H1 (cell line): ENCODE measurements at regions not wholly inside any gene's neighbourhood (a gene's known extent, or its start where the extent isn't known, plus 50 kb on each side); places are given as distances from the start of the nearest gene placed in this dataset.

ENCODE experiments used
- CTCF ChIA-PET: fragments of 300-600 bp; sonication (Branson Sonifier 250); formaldehyde crosslinking; loops from one replicate; lab custom pipeline; 2021; ENCODE audit not compliant: partially characterized antibody; lab: Charles Lee
- POLR2A ChIA-PET: fragments of 300-600 bp; sonication (Branson Sonifier 250); formaldehyde crosslinking; loops from one replicate; lab custom pipeline; 2021; ENCODE audit warnings: inconsistent platforms; ENCODE audit not compliant: partially characterized antibody; lab: Charles Lee
- DNase-seq, 2 experiments: peaks; one replicate each; pipeline versions ENCODE4 v3.0.0 to v3.0.0-alpha.2; 2010 to 2022; ENCODE audit warnings: low spot score in 2 of 2, low read depth in 1 of 2, mixed read lengths in 1 of 2
- FAIRE-seq: peaks from 2 replicates; lab custom pipeline; 2011; peaks lifted over from hg19 to GRCh38; lab: Jason Lieb, UNC
- H2AFZ ChIP-seq: 2 replicates; pipeline ENCODE4 v1.8.1; 2012; ENCODE audit warnings: low read length, inconsistent platforms
- H2AK5ac ChIP-seq: 2 replicates; pipeline ENCODE4 v1.6.1; 2013; ENCODE audit warnings: low read depth, low read length
- H2BK120ac ChIP-seq: replicated peaks from 2 replicates; pipeline ENCODE3; 2013; ENCODE audit warnings: low read depth, low read length, inconsistent platforms
- H2BK12ac ChIP-seq: 2 replicates; pipeline ENCODE4 v1.6.1; 2013; ENCODE audit warnings: low read depth, low read length
- H2BK15ac ChIP-seq: 2 replicates; pipeline ENCODE4 v1.6.1; 2013; ENCODE audit warnings: low read length
- H2BK20ac ChIP-seq: 2 replicates; pipeline ENCODE4 v1.6.1; 2013; ENCODE audit warnings: low read length
- H2BK5ac ChIP-seq: 2 replicates; pipeline ENCODE4 v1.6.1; 2013; ENCODE audit warnings: low read depth, low read length
- H3K14ac ChIP-seq: 2 replicates; pipeline ENCODE4 v1.6.1; 2013; ENCODE audit warnings: inconsistent platforms; ENCODE audit not compliant: insufficient read length
- H3K18ac ChIP-seq: 2 replicates; pipeline ENCODE4 v1.6.1; 2013; ENCODE audit warnings: low read length; ENCODE audit errors: extremely low read depth
- H3K23ac ChIP-seq: 2 replicates; pipeline ENCODE4 v1.6.1; 2013; ENCODE audit warnings: inconsistent platforms; ENCODE audit not compliant: insufficient read length
- H3K23me2 ChIP-seq: 2 replicates; pipeline ENCODE4 v1.6.1; 2013; ENCODE audit warnings: low read depth, low read length
- H3K27ac ChIP-seq: 2 replicates; pipeline ENCODE4 v1.6.1; 2011; ENCODE audit warnings: low read depth, low read length, inconsistent platforms
- H3K27me3 ChIP-seq, 4 experiments: replicated peaks in 1 of 4; 1 replicate in 1 of 4; 2 replicates in 3 of 4; pipeline versions ENCODE4 v1.6.1 to v1.8.1; 2011 to 2013; ENCODE audit warnings: low read length in 3 of 4, mild to moderate bottlenecking in 3 of 4, inconsistent platforms in 2 of 4, mixed read lengths in 2 of 4, moderate library complexity in 1 of 4; ENCODE audit not compliant: control insufficient read depth in 3 of 4, insufficient read depth in 3 of 4; ENCODE audit errors: extremely low read depth in 1 of 4
- H3K36me3 ChIP-seq, 4 experiments: 2 replicates each; pipeline versions ENCODE4 v1.6.1 to v1.8.1; 2011 to 2013; ENCODE audit warnings: mild to moderate bottlenecking in 4 of 4, low read length in 3 of 4, moderate library complexity in 2 of 4, control low read depth in 1 of 4, inconsistent platforms in 1 of 4; ENCODE audit not compliant: insufficient read depth in 4 of 4, control insufficient read depth in 2 of 4
- H3K4ac ChIP-seq: replicated peaks from 2 replicates; pipeline ENCODE3; 2013; ENCODE audit warnings: low read length, low read depth, mixed read lengths, inconsistent platforms; ENCODE audit not compliant: insufficient read length
- H3K4me1 ChIP-seq, 4 experiments: replicated peaks in 1 of 4; 1 replicate in 1 of 4; 2 replicates in 3 of 4; pipeline versions ENCODE4 v1.6.1 to v1.8.1; 2011 to 2013; ENCODE audit warnings: low read length in 3 of 4, inconsistent platforms in 2 of 4, mixed read lengths in 1 of 4; ENCODE audit not compliant: insufficient read depth in 4 of 4, control insufficient read depth in 3 of 4
- H3K4me2 ChIP-seq, 2 experiments: 2 replicates each; pipeline versions ENCODE4 v1.6.1 to v1.8.1; 2011 to 2013; ENCODE audit warnings: low read depth in 2 of 2, low read length in 2 of 2, control low read depth in 1 of 2, inconsistent platforms in 1 of 2, mild to moderate bottlenecking in 1 of 2; ENCODE audit not compliant: insufficient read depth in 1 of 2
- H3K4me3 ChIP-seq, 4 experiments: fragments of 200-600, 300-600 bp in 1 of 4; sonication (generic), shearing (Covaris generic), sonication (Bioruptor Twin) in 1 of 4; 2 replicates each; pipeline versions ENCODE4 v1.5.1 to v1.8.1; 2011 to 2016; ENCODE audit warnings: low read length in 4 of 4, low read depth in 3 of 4, control low read depth in 2 of 4, inconsistent platforms in 2 of 4, mild to moderate bottlenecking in 2 of 4, mixed read lengths in 1 of 4, moderate library complexity in 1 of 4; ENCODE audit not compliant: insufficient read depth in 2 of 4; ENCODE audit errors: extremely low read depth in 1 of 4
- H3K56ac ChIP-seq: replicated peaks from 2 replicates; pipeline ENCODE3; 2013; ENCODE audit warnings: low read depth, mild to moderate bottlenecking, mixed read lengths, low read length, inconsistent platforms; ENCODE audit not compliant: insufficient read length
- H3K79me1 ChIP-seq: 2 replicates; pipeline ENCODE4 v1.6.1; 2013; ENCODE audit warnings: low read depth, low read length, control low read depth
- H3K79me2 ChIP-seq, 2 experiments: 2 replicates each; pipeline versions ENCODE4 v1.6.1 to v1.8.1; 2012 to 2013; ENCODE audit warnings: low read length in 2 of 2, mild to moderate bottlenecking in 2 of 2, inconsistent platforms in 1 of 2; ENCODE audit not compliant: insufficient read depth in 2 of 2, control insufficient read depth in 1 of 2
- H3K9ac ChIP-seq, 4 experiments: replicated peaks in 1 of 4; 1 replicate in 1 of 4; 2 replicates in 3 of 4; pipeline versions ENCODE4 v1.6.1 to v1.8.1; 2011 to 2013; ENCODE audit warnings: low read depth in 3 of 4, low read length in 3 of 4, control low read depth in 2 of 4, mild to moderate bottlenecking in 2 of 4, moderate library complexity in 2 of 4, inconsistent platforms in 1 of 4; ENCODE audit errors: extremely low read depth in 1 of 4
- H3K9me3 ChIP-seq, 2 experiments: 2 replicates each; pipeline versions ENCODE4 v1.6.1 to v1.8.1; 2012 to 2013; ENCODE audit warnings: mild to moderate bottlenecking in 2 of 2, moderate library complexity in 2 of 2, control low read depth in 1 of 2, inconsistent platforms in 1 of 2, low read depth in 1 of 2, low read length in 1 of 2, mixed read lengths in 1 of 2; ENCODE audit not compliant: insufficient read depth in 2 of 2
- H4K20me1 ChIP-seq, 2 experiments: replicated peaks in 1 of 2; 2 replicates each; pipeline versions ENCODE3 to v1.8.1; 2011 to 2013; ENCODE audit warnings: inconsistent platforms in 2 of 2, low read length in 2 of 2, mild to moderate bottlenecking in 1 of 2; ENCODE audit not compliant: insufficient read depth in 2 of 2, control insufficient read depth in 1 of 2
- H4K5ac ChIP-seq: 2 replicates; pipeline ENCODE4 v1.6.1; 2013; ENCODE audit warnings: low read length, low read depth, mixed read lengths, inconsistent platforms; ENCODE audit not compliant: insufficient read length
- H4K8ac ChIP-seq: 2 replicates; pipeline ENCODE4 v1.8.0; 2013; ENCODE audit warnings: mild to moderate bottlenecking, moderate library complexity, low read length, inconsistent platforms; ENCODE audit not compliant: insufficient read depth; ENCODE audit errors: extremely low read depth
- H4K91ac ChIP-seq: replicated peaks from 2 replicates; pipeline ENCODE3; 2013; ENCODE audit warnings: low read length, mixed read lengths, inconsistent platforms; ENCODE audit not compliant: insufficient read length
- HDAC2 ChIP-seq, 2 experiments: fragments of 300-600 bp in 1 of 2; sonication (generic) in 1 of 2; IDR thresholded peaks; 2 replicates each; pipeline ENCODE4 v1.6.1; 2011 to 2012; ENCODE audit warnings: low read depth in 2 of 2, low read length in 2 of 2, mild to moderate bottlenecking in 2 of 2, moderate library complexity in 2 of 2, borderline replicate concordance in 1 of 2, inconsistent platforms in 1 of 2
- SIX5 ChIP-seq: IDR thresholded peaks from 2 replicates; pipeline ENCODE4 v1.6.1; 2011; ENCODE audit warnings: mild to moderate bottlenecking, low read depth, low read length
- SP1 ChIP-seq: IDR thresholded peaks from 2 replicates; pipeline ENCODE4 v1.6.1; 2011; ENCODE audit warnings: low read depth, low read length
- WGBS, 2 experiments: shearing (Covaris generic) in 1 of 2; methylation state at CpG; one replicate each; pipeline versions ENCODE4 v1.1.6 to v1.1.7; 2013 to 2015; ENCODE audit warnings: low lambda C conversion rate in 2 of 2, mixed read lengths in 2 of 2, inconsistent platforms in 1 of 2, low coverage in 1 of 2, missing lambda C conversion rate in 1 of 2; ENCODE audit not compliant: insufficient replicate concordance in 2 of 2, insufficient coverage in 1 of 2, insufficient read length in 1 of 2; ENCODE audit errors: extremely low coverage in 1 of 2, missing lambda C conversion rate in 1 of 2; 5-methylcytosine and 5-hydroxymethylcytosine counted together

DNA sequence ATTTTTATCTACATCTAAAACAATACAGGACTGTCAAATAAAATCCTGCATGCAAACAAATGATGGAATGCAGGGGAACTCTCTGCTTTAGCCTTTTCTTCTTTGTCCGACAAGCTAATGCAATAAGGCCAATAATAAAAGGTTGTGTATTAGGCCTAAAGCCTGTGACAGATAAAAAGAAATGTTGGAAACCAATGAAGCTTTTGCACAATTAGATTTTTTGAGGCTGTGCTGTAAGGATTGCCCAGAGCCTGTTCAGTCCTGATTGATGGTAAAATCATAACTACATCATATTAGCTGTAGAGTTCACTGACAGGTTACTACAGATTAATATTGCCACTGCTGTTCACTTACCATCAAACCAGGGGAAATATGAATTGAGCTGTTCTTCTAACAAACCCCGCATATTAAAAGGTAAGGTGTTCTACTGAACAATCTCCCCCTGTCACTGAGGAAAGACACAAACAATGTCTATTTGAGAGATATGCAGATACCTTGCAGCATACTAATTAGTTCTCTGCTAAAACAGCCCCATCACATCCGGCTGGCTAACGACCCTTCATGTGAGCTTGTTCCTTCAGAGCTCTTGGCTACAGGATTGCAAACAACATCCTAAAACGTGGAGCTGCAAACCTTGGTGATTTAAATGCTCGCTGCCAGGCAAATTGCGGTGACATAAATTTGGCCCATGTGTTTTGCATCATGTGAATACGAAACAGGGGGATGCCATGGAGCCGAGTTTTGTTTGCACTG, 305.4 kb downstream of the MTX2 start:
- Histone ChIP-seq H2BK5ac (no peak overlapping the region), H3K36me3 (no peaks in the 10 kb centered on the region), H3K56ac (no peak overlapping the region), H3K23ac (no peak overlapping the region), H3K9me3 (no peaks in the 10 kb centered on the region), H3K23me2 (no peaks in the 10 kb centered on the region), H4K8ac (no peak overlapping the region), H3K27ac (no peak overlapping the region), H4K91ac (no peak overlapping the region), H3K27me3 (no peaks in the 10 kb centered on the region), H2BK20ac (no peak overlapping the region), H3K79me2 (no peaks in the 10 kb centered on the region), H2BK120ac (no peak overlapping the region), H3K18ac (no peak overlapping the region), H3K4me2 (no peak overlapping the region), H3K4me1 (no peaks in the 10 kb centered on the region), H4K20me1 (no peaks in the 10 kb centered on the region), H2BK12ac (no peak overlapping the region), H3K9ac (no peak overlapping the region), H3K14ac (no peak overlapping the region), H2AFZ (no peak overlapping the region), H3K4me3 (no peak overlapping the region), H3K4ac (no peak overlapping the region), H2BK15ac (no peak overlapping the region), H3K79me1 (no peaks in the 10 kb centered on the region), H4K5ac (no peak overlapping the region), H2AK5ac (no peak overlapping the region)
- DNase-seq (no peak), FAIRE-seq (no peak)
- WGBS, 2 experiments: 82% methylated on average over 9 of the region's 9 CpGs; no CpG with 5 or more reads in 1 of the 2 experiments
- TF ChIP-seq SP1 (no peak), SIX5 (no peak), HDAC2 (IDR thresholded peaks at IDR 0.05; ENCODE audit: borderline replicate concordance in 1 of 2, low read depth in 2 of 2, low read length in 2 of 2) (no peak)
- ChIA-PET CTCF (interaction anchor here (0.6 to 2.2 kb wide), 6 partner anchors 10 to 434 kb away, joined by 3 to 9 read pairs (median 4); no protein-coding TSS in a partner anchor), POLR2A (interaction anchor here (1.0 kb wide), 1 partner anchor 23 kb away, joined by 3 read pairs; no protein-coding TSS in a partner anchor)
